Retina (tissue), 1 donor: ENCODE measurements at regions not wholly inside any gene's neighbourhood (a gene's known extent, or its start where the extent isn't known, plus 50 kb on each side); places are given as distances from the start of the nearest gene placed in this dataset.

ENCODE experiments used
- DNase-seq: peaks from one replicate; pipeline ENCODE4 v3.0.0-alpha.2; 2016

GRCh38 chr1:5765997-5766913, 226.0 kb downstream of the NPHP4 start:
- DNase-seq, result no peak

- peak; percentile 57 for DNase-seq
Observed at GRCh38 chr1:5765483-5765882, 226.7 kb downstream of the NPHP4 start.

GRCh38 chr1:5764959-5765358, 227.3 kb downstream of the NPHP4 start:
- DNase-seq, result no peak

GRCh38 chr1:5764464-5764863, 227.8 kb downstream of the NPHP4 start:
- no peak for DNase-seq

GRCh38 chr1:5763696-5764370, 228.4 kb downstream of the NPHP4 start:
- DNase-seq, result no peak

GRCh38 chr1:5758859-5759578, 233.2 kb downstream of the NPHP4 start:
- DNase-seq, result no peak

- no peak for DNase-seq
Observed at GRCh38 chr1:5758000-5758858, 234.0 kb downstream of the NPHP4 start.

- DNase-seq, result no peak
Observed at GRCh38 chr1:5757187-5757805, 234.9 kb downstream of the NPHP4 start.

DNA sequence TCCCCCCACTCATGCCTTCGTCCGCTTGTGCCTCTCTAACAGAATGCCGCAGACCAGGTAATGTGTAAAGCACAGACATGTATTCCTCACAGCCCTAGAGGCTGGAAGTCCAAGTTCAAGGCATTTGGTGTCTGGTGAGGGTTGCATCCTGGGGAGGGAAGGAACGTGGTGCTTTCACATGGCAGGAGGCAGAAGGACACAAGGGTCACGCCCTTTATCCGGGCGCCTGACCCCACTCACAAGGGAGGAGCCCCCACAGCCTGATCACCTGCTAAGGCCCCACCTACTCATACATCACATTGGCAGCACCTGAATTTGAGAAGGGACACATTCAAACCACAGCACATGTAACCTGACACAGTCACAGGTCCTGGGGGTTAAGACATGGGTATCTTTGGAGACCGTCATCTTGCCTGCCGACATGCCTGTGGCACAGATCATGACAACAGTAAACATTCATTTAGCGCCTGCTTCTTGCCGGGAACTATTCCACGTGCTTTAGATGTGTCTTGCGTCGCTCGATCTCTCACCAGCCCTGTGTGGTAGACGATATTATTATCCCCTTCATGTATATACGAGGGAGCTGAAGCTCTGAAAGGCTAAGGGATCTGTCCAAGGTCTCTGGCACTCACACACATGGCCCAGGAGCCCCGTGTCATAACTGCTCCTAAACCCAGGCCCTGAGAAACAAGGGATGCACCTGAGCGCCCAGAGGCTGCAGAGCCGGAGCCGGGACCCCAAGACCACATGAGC, 235.6 kb downstream of the NPHP4 start:
- no peak for DNase-seq

GRCh38 chr1:5755552-5756125, 236.6 kb downstream of the NPHP4 start:
- DNase-seq, result no peak

- no peak for DNase-seq
Observed at GRCh38 chr1:5754817-5755551, 237.2 kb downstream of the NPHP4 start.

DNA sequence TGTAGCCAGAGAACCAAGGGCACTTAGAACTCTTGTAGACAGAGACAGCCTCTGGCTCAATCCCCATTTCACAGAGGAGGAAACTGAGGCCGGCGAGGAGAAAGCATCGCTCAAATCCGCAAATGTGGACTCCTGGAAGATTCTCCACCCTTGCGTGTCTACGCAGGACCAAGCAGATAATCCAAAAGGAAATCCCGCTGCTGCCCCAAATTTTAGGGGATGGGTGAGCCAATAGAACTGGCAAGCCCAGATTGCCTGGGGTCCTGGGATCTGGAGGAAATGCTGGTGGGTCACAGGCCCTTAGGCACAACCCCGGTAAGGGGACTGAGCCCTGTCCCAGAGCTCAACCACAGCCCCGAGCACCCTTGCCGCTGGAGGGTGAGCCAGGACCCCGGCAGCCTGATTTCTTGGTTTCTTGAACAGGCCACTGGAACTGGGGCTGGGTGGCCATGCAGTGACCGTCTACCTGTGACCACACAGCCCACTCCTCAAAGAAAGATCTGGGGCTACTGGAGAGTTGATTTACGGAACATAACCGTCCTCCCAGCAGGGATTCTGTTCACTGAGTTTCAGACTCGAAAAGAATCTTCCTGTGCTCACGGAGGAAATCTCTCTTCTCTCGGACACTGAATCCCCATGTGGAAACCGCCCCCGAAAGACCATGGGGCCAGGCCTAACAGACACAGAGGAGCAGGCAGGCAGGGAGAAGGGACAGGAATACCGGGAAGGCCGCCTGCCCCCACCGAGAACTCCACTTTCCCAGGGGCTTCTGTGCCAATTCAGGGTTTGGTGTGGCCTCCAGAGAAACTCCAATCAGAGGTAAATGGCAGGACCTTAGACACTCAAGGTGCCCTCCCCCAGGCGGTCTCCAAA, 238.4 kb downstream of the NPHP4 start:
- no peak for DNase-seq

GRCh38 chr1:5752746-5753548, 239.3 kb downstream of the NPHP4 start:
- no peak for DNase-seq

DNA sequence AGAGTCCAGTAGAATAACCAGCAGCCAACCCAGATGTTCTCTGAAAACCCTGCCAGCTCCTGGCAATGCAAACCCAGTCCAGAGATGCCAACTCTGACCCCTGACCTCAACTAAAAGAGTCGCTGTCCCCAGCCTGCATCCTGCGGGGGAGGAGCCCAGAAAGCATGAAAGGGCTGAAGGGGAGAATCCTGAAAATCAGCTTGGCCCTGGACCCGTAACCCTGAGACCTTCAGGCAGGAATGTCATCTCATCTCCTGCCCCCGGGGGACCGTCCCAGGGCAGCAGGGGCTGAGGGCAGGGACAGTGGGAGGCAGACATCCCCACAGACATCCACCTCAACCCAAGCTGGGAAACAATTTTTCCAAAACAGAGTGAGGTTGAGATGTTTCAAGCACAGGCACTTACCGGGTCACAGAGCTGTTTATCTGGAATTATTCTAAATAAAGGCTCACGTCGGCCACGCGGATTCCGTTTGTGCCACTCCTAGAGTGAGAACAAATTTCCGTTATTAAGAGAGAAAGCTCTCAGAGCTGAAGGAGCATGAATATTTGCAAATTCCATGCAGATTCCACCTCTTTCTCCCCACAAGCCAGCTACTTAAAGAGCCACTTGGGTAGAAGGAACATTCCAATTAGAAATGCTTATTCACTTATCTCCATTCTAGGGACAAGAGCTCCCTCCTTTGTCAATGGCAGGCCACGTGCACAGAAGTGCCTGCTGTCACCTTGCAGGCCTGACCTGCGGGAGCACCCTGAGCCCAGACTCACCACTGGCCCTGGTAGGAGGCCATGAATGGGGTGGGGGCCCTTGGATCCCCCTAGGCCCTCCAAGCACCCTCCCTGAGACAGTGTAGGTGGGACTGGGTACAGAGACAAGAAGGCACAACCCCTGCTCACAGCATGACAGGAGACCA, 240.1 kb downstream of the NPHP4 start:
- DNase-seq, result no peak

DNA sequence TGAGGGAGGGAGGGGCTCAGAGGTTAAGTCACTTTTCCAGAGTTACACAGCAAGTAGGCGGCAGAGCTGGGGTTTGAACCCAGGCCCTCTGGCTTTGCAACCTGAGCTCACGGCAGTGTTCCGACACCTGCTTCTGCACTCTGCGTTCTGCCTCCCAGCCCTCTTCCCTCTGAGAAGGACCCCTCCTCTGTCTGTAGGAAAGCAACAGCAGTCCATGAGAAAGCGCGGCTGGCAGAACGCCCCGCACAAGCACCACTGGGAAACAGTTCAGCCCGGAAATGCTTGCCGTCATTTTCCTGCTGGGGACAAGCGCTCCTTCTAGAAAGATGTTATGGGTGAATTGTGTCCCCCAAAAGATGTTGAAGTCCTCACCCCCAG, 241.1 kb downstream of the NPHP4 start:
- no peak for DNase-seq

- DNase-seq, result no peak
Observed at GRCh38 chr1:5750186-5751162, 241.8 kb downstream of the NPHP4 start.
